ENCODE measurements at regions not wholly inside any gene's neighbourhood (a gene's known extent, or its start where the extent isn't known, plus 50 kb on each side); places are given as distances from the start of the nearest gene placed in this dataset.

DNA sequence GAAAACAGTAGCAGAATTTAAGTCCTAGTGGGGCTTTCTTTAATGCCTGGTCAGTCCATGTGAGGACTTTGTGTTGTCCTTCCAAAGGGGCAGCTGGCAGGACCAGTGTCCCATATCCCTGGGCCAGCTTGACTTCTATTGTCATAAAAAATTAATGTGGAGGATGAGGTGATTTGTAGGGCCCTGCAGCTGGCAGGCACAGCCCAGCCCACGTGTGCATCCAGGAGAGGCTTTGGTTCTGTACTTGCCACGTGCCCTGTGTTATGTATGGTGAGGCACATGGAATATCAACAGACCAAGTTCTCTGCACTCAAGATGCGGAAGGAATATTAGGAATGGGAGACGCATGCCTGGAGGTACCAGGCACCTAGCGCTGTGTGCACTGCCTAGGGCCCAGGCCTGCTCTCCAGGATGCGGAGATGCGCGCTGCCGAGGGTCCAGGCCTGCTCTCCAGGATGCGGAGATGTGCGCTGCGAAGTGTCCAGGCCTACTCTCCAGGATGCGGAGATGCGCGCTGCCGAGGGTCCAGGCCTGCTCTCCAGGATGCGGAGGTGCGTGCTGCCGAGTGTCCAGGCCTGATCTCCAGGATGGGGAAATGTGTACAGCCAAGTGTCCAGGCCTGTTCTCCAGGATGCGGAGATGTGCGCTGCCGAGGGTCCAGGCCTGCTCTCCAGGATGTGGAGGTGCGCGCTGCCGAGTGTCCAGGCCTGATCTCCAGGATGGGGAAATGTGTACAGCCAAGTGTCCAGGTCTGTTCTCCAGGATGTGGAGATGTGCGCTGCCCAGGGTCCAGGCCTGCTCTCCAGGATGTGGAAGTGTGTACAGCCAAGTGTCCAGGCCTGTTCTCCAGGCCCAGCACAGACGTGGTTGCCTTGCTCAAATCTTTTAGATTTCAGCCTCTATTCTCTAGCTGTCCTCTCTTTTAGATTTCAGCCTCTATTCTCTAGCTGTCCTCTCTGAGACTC is 183.3 kb upstream of the ROPN1 start:
- DNase-seq (ENCODE audit: low read depth in 2 of 3, low spot score in 2 of 3), result no peak

GRCh38 chr3:124177071-124177470 is 185.1 kb upstream of the ROPN1 start:
- no peak for DNase-seq (ENCODE audit: low read depth in 2 of 3, low spot score in 2 of 3)

GRCh38 chr3:124178531-124178930 is 186.6 kb upstream of the ROPN1 start:
- DNase-seq (ENCODE audit: low read depth in 2 of 3, low spot score in 2 of 3), result no peak

GRCh38 chr3:124200407-124200806 is 208.5 kb upstream of the ROPN1 start:
- DNase-seq (ENCODE audit: low read depth in 2 of 3, low spot score in 2 of 3), result no peak

- no peak for DNase-seq (ENCODE audit: low read depth in 2 of 3, low spot score in 2 of 3)
Measured at GRCh38 chr3:124201226-124201625, 209.3 kb upstream of the ROPN1 start.

DNA sequence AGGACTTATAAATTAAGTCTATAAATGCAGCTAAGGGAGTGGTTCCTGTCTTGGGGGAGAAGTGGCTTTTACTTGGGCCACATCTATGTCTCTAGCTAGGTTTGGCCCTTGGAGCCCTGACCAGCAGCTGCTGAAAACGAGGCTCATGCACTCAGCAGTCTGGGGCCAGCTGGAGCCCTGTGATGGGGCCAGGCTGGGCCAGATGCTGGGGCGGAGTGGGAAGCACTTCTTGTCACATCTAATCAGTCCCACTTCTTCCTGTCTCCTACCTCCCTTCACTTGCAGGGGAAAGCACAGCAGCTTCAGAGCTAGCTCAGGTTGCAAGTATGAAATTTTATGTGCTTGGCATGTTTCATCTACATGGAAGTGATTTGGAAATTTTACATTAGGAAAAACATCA is 209.9 kb upstream of the ROPN1 start:
- no peak for DNase-seq (ENCODE audit: low read depth in 2 of 3, low spot score in 2 of 3)

DNA sequence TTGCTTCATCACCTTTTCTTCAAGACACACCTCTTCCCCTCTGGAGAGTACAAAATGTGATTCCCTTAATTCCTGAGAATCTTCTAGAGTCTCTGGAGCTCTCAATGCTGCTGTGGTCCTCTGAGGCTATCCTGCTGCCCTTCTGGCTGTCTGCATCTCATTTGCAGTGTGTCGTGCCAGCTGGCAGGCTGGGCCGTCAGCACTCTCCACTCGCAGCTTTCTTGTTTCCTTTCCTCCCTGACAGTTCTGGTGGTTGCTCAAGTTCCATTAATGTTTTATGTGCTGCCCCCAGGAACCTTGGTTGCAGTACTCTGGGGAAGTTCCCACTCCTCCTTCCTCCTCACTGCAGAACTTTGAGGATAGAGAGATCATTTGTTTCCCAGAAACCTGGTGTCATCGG is 210.8 kb upstream of the ROPN1 start:
- DNase-seq (ENCODE audit: low read depth in 2 of 3, low spot score in 2 of 3), result no peak

DNA sequence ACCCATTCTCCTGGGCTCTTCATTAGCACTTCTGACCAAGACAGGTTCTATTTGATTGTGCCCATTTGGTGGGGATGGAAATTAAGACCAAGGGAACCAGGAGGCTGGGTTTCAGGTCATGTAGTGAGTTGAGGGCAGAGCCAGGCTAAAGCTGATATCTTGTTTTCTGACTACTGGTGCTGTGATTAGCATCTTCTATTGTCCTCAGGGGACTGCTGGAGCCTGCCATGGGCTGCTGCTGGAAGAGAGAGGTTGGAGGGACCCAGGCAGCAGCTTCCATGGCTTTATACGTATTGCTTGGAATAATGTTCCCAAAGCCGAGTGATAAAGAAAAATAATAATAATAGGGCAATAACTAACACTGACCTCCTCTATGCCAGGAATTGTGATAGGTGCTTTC is 211.4 kb upstream of the ROPN1 start:
- DNase-seq (ENCODE audit: low read depth in 2 of 3, low spot score in 2 of 3), result no peak

GRCh38 chr3:124206225-124207055 is 214.5 kb upstream of the ROPN1 start:
- no peak for DNase-seq (ENCODE audit: low read depth in 2 of 3, low spot score in 2 of 3)

- DNase-seq (ENCODE audit: low read depth in 2 of 3, low spot score in 2 of 3), result no peak
Measured at GRCh38 chr3:124207077-124207476, 215.2 kb upstream of the ROPN1 start.

GRCh38 chr3:124207873-124208485 is 216.1 kb upstream of the ROPN1 start:
- DNase-seq (ENCODE audit: low read depth in 2 of 3, low spot score in 2 of 3), result no peak

- no peak for DNase-seq (ENCODE audit: low read depth in 2 of 3, low spot score in 2 of 3)
Measured at GRCh38 chr3:124209426-124209825, 217.5 kb upstream of the ROPN1 start.

DNA sequence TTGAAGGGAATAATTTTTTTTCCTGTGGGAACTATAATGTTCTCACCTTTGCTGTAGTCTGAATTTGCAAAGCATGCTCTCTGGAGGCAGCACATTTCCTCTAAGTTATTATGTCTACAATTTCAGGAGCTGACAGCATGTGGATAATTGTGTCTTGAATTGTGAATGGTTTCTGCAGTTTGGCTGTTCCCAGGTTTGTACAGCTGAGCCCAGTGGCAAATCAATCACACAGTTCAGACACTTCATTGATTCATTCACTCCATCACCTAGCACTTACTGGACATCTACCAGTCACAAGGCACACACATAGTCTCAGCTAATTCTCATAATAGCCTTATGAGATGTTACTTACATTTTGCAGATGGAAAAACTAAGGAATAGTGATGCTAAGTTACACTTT is 219.0 kb upstream of the ROPN1 start:
- no peak for DNase-seq (ENCODE audit: low read depth in 2 of 3, low spot score in 2 of 3)

DNA sequence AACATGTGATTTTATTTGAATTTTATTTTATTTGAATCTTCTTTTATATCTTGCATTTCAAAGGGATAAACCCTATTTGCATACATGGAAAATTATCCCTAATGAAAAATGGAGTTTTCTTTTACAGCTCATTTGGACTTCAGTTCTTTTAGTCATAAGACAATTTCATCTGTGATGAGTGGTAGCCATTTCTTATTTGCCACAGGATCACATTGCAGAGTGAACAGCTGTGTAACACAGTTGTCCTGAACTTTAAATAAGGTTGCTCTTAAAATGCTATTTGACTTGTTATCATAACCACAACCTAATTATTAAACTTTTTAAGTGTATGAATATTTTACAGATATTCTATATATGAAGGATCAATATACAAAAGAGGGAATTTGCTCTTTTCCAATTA is 221.7 kb upstream of the ROPN1 start:
- DNase-seq (ENCODE audit: low read depth in 2 of 3, low spot score in 2 of 3), result no peak

DNA sequence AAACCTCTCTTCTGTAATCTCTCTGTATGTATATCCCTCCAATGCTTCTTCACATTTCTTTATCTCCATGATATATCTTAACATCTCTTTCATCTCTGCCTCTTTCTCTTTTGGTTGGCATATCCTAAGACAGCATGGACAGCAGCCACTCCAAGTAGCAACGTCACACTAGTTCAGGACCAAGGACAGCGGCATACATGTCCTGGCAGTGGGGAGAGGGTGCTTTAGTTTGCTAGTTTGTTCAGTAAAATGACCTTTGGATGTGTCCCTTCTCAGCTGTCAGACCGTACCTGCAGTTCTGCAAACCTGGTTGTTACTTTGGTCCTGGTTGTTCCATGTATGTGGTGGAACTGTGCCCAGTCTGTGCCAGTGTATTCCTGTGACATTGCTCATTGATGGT is 225.6 kb upstream of the ROPN1 start:
- no peak for DNase-seq (ENCODE audit: low read depth in 2 of 3, low spot score in 2 of 3)

DNA sequence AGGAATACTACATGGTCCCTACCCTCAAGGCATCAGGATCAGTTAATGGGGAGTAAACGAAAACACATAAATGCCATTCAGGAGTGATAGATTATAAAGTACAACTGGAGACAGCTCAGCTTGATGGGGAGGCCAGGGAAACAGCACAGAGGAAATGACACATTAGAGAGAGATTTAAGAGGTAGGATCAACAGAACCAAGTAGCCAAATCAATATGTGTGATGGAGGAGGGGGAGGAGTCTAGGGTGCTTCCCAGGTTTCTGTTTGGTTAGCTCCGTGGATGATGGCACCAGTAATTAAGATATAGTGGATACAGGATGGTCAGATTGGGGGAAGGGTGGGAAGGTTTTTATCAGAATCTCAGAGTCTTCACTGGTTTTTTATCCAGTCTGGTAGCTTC is 229.5 kb upstream of the ROPN1 start:
- no peak for DNase-seq (ENCODE audit: low read depth in 2 of 3, low spot score in 2 of 3)

DNA sequence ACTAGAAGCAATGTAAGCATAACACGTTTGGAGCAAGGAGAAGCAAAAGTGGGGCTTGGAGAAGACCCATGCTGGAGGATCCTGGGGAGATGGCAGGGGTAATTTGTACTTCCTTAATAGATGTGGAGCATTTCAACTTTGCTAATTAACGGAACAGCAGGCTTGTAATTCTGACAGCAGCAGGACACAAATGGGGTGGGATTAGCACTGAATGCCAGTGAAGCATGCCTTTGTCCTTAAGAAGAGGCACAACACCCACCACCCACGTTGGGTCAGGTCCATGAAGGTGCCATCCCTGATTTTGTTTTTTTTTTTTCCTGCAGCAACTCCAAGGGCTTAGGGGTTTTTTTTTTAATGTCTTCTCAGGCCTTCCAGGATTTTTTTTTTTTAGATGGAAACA is 231.9 kb upstream of the ROPN1 start:
- DNase-seq (ENCODE audit: low read depth in 2 of 3, low spot score in 2 of 3), result no peak

DNA sequence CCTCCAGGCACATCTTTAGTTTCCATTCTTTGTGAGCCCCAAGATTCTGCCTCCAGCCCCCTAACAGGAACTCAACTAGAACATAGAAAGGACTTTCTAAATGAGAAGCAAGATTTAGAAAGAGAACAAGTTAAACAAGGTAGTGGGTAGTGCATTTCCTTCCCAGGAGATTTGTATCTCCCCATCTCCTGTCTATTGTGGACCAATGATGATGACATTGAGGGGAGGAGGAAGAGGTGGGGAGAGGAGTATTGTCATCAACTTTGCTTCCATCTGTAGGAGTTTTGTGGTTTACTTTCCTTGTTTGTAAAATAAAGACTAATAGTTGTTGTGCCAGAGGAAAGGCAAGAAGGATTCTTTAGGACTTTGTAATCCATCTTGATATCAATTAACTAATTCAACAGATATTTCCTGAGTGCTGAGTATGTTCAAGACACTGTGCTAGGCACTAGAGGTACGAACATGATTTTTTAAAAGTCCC is 235.3 kb upstream of the ROPN1 start:
- no peak for DNase-seq (ENCODE audit: low read depth in 2 of 3, low spot score in 2 of 3)

DNA sequence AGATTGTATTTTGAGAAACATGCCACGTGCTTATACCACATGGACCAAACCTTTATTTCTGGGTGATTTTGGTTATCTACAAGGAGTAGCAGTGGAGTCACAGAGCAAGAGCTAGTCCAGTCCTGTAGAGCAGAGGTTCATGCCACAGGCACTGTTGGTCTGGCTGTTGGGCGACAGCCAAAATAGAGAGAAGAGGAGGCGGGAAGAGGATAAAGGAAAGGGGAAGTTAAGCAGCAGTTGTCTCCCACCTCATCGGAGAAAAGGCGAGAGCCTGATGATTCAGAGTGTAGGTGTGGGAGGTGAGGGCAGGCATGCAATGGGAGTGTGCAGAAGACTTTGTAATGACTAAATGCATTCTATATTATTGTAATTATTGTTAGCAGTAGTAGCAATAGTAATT is 237.5 kb upstream of the ROPN1 start:
- no peak for DNase-seq (ENCODE audit: low read depth in 2 of 3, low spot score in 2 of 3)

- no peak for DNase-seq (ENCODE audit: low read depth in 2 of 3, low spot score in 2 of 3)
Measured at GRCh38 chr3:124229836-124230235, 237.9 kb upstream of the ROPN1 start.

GRCh38 chr3:124230432-124230831 is 238.5 kb upstream of the ROPN1 start:
- DNase-seq (ENCODE audit: low read depth in 2 of 3, low spot score in 2 of 3), result no peak

DNA sequence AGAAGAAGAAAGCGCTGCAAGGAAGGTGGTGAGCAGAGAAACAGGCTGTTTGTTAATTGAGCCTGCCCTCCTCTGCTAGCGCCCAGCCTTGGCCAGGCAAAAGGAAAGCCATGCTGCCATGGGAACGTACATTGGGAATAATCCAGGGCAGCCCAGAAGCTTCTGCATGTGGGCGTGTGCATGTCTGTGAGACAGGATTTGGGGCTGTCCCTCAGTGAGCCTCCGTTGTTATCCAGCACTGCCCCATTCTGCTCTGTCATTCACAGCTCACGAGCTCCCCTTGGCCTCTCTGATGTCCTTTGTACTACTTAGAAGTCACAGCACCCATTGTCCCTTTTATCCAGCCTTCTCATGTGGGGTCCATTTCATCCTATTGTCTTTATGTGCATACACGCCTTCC is 239.1 kb upstream of the ROPN1 start:
- DNase-seq (ENCODE audit: low read depth in 2 of 3, low spot score in 2 of 3), result no peak

Data from activated CD8-positive, alpha-beta memory T cell treated with anti-CD3 and anti-CD28 coated beads for 48 hours (primary cell).